Tibial artery (tissue), 4 donors: ENCODE measurements at regions not wholly inside any gene's neighbourhood (a gene's known extent, or its start where the extent isn't known, plus 50 kb on each side); places are given as distances from the start of the nearest gene placed in this dataset.

Source experiments
- DNase-seq, 2 donors: peaks; one replicate each; pipeline ENCODE4 v3.0.0-alpha.2; 2019
- H3K27ac ChIP-seq, 2 donors: fragments of 200-600 bp; sonication (generic) in 1 of 2; 1 replicate in 1 of 2; 2 replicates in 1 of 2; pipeline ENCODE4 v1.5.1; 2018 to 2019; ENCODE audit warnings: mild to moderate bottlenecking in 1 of 2
- H3K27me3 ChIP-seq, 2 donors: fragments of 200-600 bp; sonication (generic) in 1 of 2; one replicate each; pipeline versions ENCODE4 v1.5.1 to v1.6.0; 2016 to 2019
- H3K36me3 ChIP-seq, 3 donors: fragments of 200-600 bp; sonication (generic) in 2 of 3; one replicate each; pipeline ENCODE4 v1.5.1; 2016 to 2019; ENCODE audit warnings: mild to moderate bottlenecking in 2 of 3
- H3K4me1 ChIP-seq, 4 donors: fragments of 200-600 bp; sonication (generic) in 2 of 4; 1 replicate in 3 of 4; 2 replicates in 1 of 4; pipeline ENCODE4 v1.5.1; 2016 to 2019
- H3K4me3 ChIP-seq, 2 donors: fragments of 200-600 bp; sonication (generic) in 1 of 2; 1 replicate in 1 of 2; 2 replicates in 1 of 2; pipeline ENCODE4 v1.5.1; 2018 to 2019; ENCODE audit warnings: mild to moderate bottlenecking in 2 of 2
- H3K9me3 ChIP-seq, 3 donors: fragments of 200-600 bp; sonication (generic) in 1 of 3; one replicate each; pipeline ENCODE4 v1.5.1; 2016 to 2019
- CTCF ChIP-seq, 2 experiments: fragments of 200-600 bp in 1 of 2; fragments of 450-650 bp in 1 of 2; IDR thresholded peaks; one replicate each; pipeline ENCODE4 v1.5.1; 2017 to 2019; ENCODE audit warnings: antibody characterized with exemption in 2 of 2, mild to moderate bottlenecking in 1 of 2, moderate library complexity in 1 of 2
- intact Hi-C: fragments of 100-400 bp; cut with DNase I; formaldehyde crosslinking; loops from one replicate; pipeline ENCODE4 v1.15.0; 2023; ENCODE audit warnings: low total_unique reads

- no peaks in the 10 kb centered on the region for H3K36me3 ChIP-seq
- no peak overlapping the region for H3K4me3 ChIP-seq
- intact Hi-C loops: no loop called here
- H3K9me3 ChIP-seq: no peaks in the 10 kb centered on the region
- peaks cover 0 to 24% (median 13%) of the 10 kb centered on the region in 4 donors for H3K4me1 ChIP-seq
- TF ChIP-seq CTCF (IDR thresholded peaks at IDR 0.05): no peak
- no peak for DNase-seq
- H3K27ac ChIP-seq: no peak overlapping the region
- H3K27me3 ChIP-seq: no peaks in the 10 kb centered on the region
These were observed 156.1 kb downstream of the LURAP1L start for GRCh38 chr9:12930906-12931305.

- Histone ChIP-seq H3K9me3 (no peaks in the 10 kb centered on the region), H3K4me3 (no peak overlapping the region), H3K27me3 (no peaks in the 10 kb centered on the region), H3K27ac (peak overlapping the region; percentile 24 to 30), H3K4me1 (peaks cover 0 to 29% (median 16%) of the 10 kb centered on the region in 4 donors), H3K36me3 (no peaks in the 10 kb centered on the region)
- DNase-seq: no peak
- intact Hi-C loops: no loop called here
- no peak for TF ChIP-seq CTCF (IDR thresholded peaks at IDR 0.05)
These were observed 159.1 kb downstream of the LURAP1L start for GRCh38 chr9:12933957-12934356.

GRCh38 chr9:12934545-12935272, 159.9 kb downstream of the LURAP1L start:
- H3K27me3 ChIP-seq: no peaks in the 10 kb centered on the region
- no peak overlapping the region for H3K4me3 ChIP-seq
- no peaks in the 10 kb centered on the region for H3K36me3 ChIP-seq
- intact Hi-C loops: no loop called here
- peaks cover 0 to 29% (median 16%) of the 10 kb centered on the region in 4 donors for H3K4me1 ChIP-seq
- TF ChIP-seq CTCF (IDR thresholded peaks at IDR 0.05): no peak
- peak overlapping the region; percentile 24 to 35 for H3K27ac ChIP-seq
- no peaks in the 10 kb centered on the region for H3K9me3 ChIP-seq
- DNase-seq: peak in 1 of 2 donors; percentile 72

- H3K4me3 ChIP-seq: no peak overlapping the region
- peak overlapping the region; percentile 24 to 35 for H3K27ac ChIP-seq
- intact Hi-C loops: no loop called here
- no peak for TF ChIP-seq CTCF (IDR thresholded peaks at IDR 0.05)
- no peaks in the 10 kb centered on the region for H3K27me3 ChIP-seq
- no peaks in the 10 kb centered on the region for H3K9me3 ChIP-seq
- no peak for DNase-seq
- no peaks in the 10 kb centered on the region for H3K36me3 ChIP-seq
- peaks cover 0 to 29% (median 16%) of the 10 kb centered on the region in 4 donors for H3K4me1 ChIP-seq
These were observed 160.9 kb downstream of the LURAP1L start for GRCh38 chr9:12935714-12936113.

- Histone ChIP-seq H3K9me3 (no peaks in the 10 kb centered on the region), H3K4me1 (peaks cover 0 to 12% (median 0%) of the 10 kb centered on the region in 4 donors), H3K27ac (no peak overlapping the region), H3K36me3 (no peaks in the 10 kb centered on the region), H3K27me3 (no peaks in the 10 kb centered on the region), H3K4me3 (no peak overlapping the region)
- TF ChIP-seq CTCF (IDR thresholded peaks at IDR 0.05): no peak
- no peak for DNase-seq
- intact Hi-C loops: no loop called here
These were observed 179.6 kb downstream of the LURAP1L start for GRCh38 chr9:12954441-12954840.
